Large intestine (tissue), 3 donors: ENCODE measurements at regions not wholly inside any gene's neighbourhood (a gene's known extent, or its start where the extent isn't known, plus 50 kb on each side); places are given as distances from the start of the nearest gene placed in this dataset.

Experiments
- DNase-seq, 2 donors: peaks; one replicate each; pipeline versions ENCODE4 v3.0.0 to v3.0.0-alpha.2; 2013
- H3K27ac ChIP-seq: one replicate; pipeline ENCODE4 v1.5.1; 2013; ENCODE audit warnings: low read length
- H3K27me3 ChIP-seq: 2 replicates; pipeline ENCODE4 v1.6.1; 2013; ENCODE audit warnings: low read length; ENCODE audit not compliant: control insufficient read depth, insufficient read depth
- H3K36me3 ChIP-seq: 2 replicates; pipeline ENCODE4 v1.6.1; 2013; ENCODE audit warnings: low read length; ENCODE audit not compliant: control insufficient read depth, insufficient read depth
- H3K4me1 ChIP-seq: one replicate; pipeline ENCODE4 v1.6.1; 2013; ENCODE audit warnings: low read length; ENCODE audit not compliant: control insufficient read depth, insufficient read depth
- H3K4me3 ChIP-seq: one replicate; pipeline ENCODE4 v1.5.1; 2013; ENCODE audit warnings: low read length
- H3K9me3 ChIP-seq: one replicate; pipeline ENCODE4 v1.6.1; 2013; ENCODE audit warnings: mild to moderate bottlenecking, low read depth, low read length, moderate library complexity; ENCODE audit not compliant: control insufficient read depth
- WGBS: methylation state at CpG from one replicate; pipeline ENCODE4 v1.1.5; 2013; ENCODE audit warnings: low lambda C conversion rate; ENCODE audit not compliant: insufficient coverage; 5-methylcytosine and 5-hydroxymethylcytosine counted together

GRCh38 chr14:65279958-65280357 lies 132.6 kb upstream of the FUT8 start:
- H3K4me1 ChIP-seq = no peaks in the 10 kb centered on the region
- H3K9me3 ChIP-seq = peaks cover 11% of the 10 kb centered on the region
- H3K4me3 ChIP-seq = no peak overlapping the region
- no peak overlapping the region for H3K27ac ChIP-seq
- no peak for DNase-seq
- no peaks in the 10 kb centered on the region for H3K36me3 ChIP-seq
- WGBS = no CpG with 5 or more reads among the region's 25 CpGs
- no peaks in the 10 kb centered on the region for H3K27me3 ChIP-seq

GRCh38 chr14:65280653-65281052 lies 131.9 kb upstream of the FUT8 start:
- WGBS = no CpG with 5 or more reads among the region's 22 CpGs
- Histone ChIP-seq H3K36me3 (no peaks in the 10 kb centered on the region), H3K9me3 (peaks cover 11% of the 10 kb centered on the region), H3K4me1 (no peaks in the 10 kb centered on the region), H3K27me3 (no peaks in the 10 kb centered on the region), H3K4me3 (no peak overlapping the region), H3K27ac (no peak overlapping the region)
- no peak for DNase-seq

GRCh38 chr14:65281991-65282895 lies 130.3 kb upstream of the FUT8 start:
- H3K27ac ChIP-seq = peak overlapping the region; percentile 51
- no peak for DNase-seq
- H3K4me1 ChIP-seq = no peaks in the 10 kb centered on the region
- peaks cover 12% of the 10 kb centered on the region for H3K9me3 ChIP-seq
- no CpG with 5 or more reads among the region's 12 CpGs for WGBS
- no peaks in the 10 kb centered on the region for H3K36me3 ChIP-seq
- no peaks in the 10 kb centered on the region for H3K27me3 ChIP-seq
- no peak overlapping the region for H3K4me3 ChIP-seq

- no peaks in the 10 kb centered on the region for H3K27me3 ChIP-seq
- H3K4me1 ChIP-seq = no peaks in the 10 kb centered on the region
- H3K9me3 ChIP-seq = peaks cover 14% of the 10 kb centered on the region
- peak overlapping the region; percentile 51 for H3K27ac ChIP-seq
- no CpG with 5 or more reads among the region's 3 CpGs for WGBS
- no peak overlapping the region for H3K4me3 ChIP-seq
- no peaks in the 10 kb centered on the region for H3K36me3 ChIP-seq
- DNase-seq = no peak
These were observed 129.7 kb upstream of the FUT8 start for GRCh38 chr14:65282896-65283253.

- no CpG with 5 or more reads among the region's 8 CpGs for WGBS
- no peak overlapping the region for H3K27ac ChIP-seq
- no peaks in the 10 kb centered on the region for H3K27me3 ChIP-seq
- no peaks in the 10 kb centered on the region for H3K36me3 ChIP-seq
- peaks cover 3% of the 10 kb centered on the region for H3K9me3 ChIP-seq
- DNase-seq = no peak
- H3K4me3 ChIP-seq = no peak overlapping the region
- no peaks in the 10 kb centered on the region for H3K4me1 ChIP-seq
These were observed 126.1 kb upstream of the FUT8 start for GRCh38 chr14:65286443-65286842.

GRCh38 chr14:65287264-65288131 lies 125.0 kb upstream of the FUT8 start:
- no peaks in the 10 kb centered on the region for H3K36me3 ChIP-seq
- H3K27ac ChIP-seq = no peak overlapping the region
- H3K9me3 ChIP-seq = peaks cover 3% of the 10 kb centered on the region
- WGBS = no CpG with 5 or more reads among the region's 29 CpGs
- no peaks in the 10 kb centered on the region for H3K27me3 ChIP-seq
- no peaks in the 10 kb centered on the region for H3K4me1 ChIP-seq
- no peak overlapping the region for H3K4me3 ChIP-seq
- DNase-seq = no peak

- no peak overlapping the region for H3K27ac ChIP-seq
- DNase-seq = no peak
- 100% methylated on average over 2 of the region's 3 CpGs for WGBS
These were observed 121.7 kb upstream of the FUT8 start for GRCh38 chr14:65290830-65291229.

GRCh38 chr14:65291531-65291930 lies 121.0 kb upstream of the FUT8 start:
- DNase-seq = no peak
- Histone ChIP-seq H3K4me1 (no peaks in the 10 kb centered on the region), H3K36me3 (no peaks in the 10 kb centered on the region), H3K27ac (no peak overlapping the region), H3K9me3 (peaks cover 3% of the 10 kb centered on the region), H3K27me3 (no peaks in the 10 kb centered on the region), H3K4me3 (no peak overlapping the region)
- 83% methylated on average over 1 of the region's 3 CpGs for WGBS

More at GRCh38 chr14:65290830-65291229, 121.7 kb upstream of the FUT8 start:
- no peaks in the 10 kb centered on the region for H3K36me3 ChIP-seq
- no peaks in the 10 kb centered on the region for H3K4me1 ChIP-seq
- H3K9me3 ChIP-seq = peaks cover 3% of the 10 kb centered on the region
- H3K4me3 ChIP-seq = no peak overlapping the region
- H3K27me3 ChIP-seq = no peaks in the 10 kb centered on the region

- Histone ChIP-seq H3K4me3 (no peak overlapping the region), H3K27me3 (no peaks in the 10 kb centered on the region), H3K4me1 (peaks cover 12% of the 10 kb centered on the region), H3K9me3 (no peaks in the 10 kb centered on the region), H3K36me3 (no peaks in the 10 kb centered on the region), H3K27ac (no peak overlapping the region)
- no peak for DNase-seq
- WGBS = no CpG with 5 or more reads among the region's 1 CpG
These were observed 117.7 kb upstream of the FUT8 start for GRCh38 chr14:65294816-65295215.

GRCh38 chr14:65296402-65296801 lies 116.1 kb upstream of the FUT8 start:
- no peak for DNase-seq
- H3K4me3 ChIP-seq = no peak overlapping the region
- no peak overlapping the region for H3K27ac ChIP-seq
- no peaks in the 10 kb centered on the region for H3K36me3 ChIP-seq
- H3K9me3 ChIP-seq = no peaks in the 10 kb centered on the region
- no peaks in the 10 kb centered on the region for H3K27me3 ChIP-seq
- peaks cover 22% of the 10 kb centered on the region for H3K4me1 ChIP-seq
